Peyer's patch (tissue), 4 donors: ENCODE measurements at regions not wholly inside any gene's neighbourhood (a gene's known extent, or its start where the extent isn't known, plus 50 kb on each side); places are given as distances from the start of the nearest gene placed in this dataset.

Source experiments
- DNase-seq, 3 donors: peaks; one replicate each; pipeline ENCODE4 v3.0.0-alpha.2; 2017 to 2019
- H3K27ac ChIP-seq, 4 donors: fragments of 200-600 bp; sonication (generic); one replicate each; pipeline ENCODE4 v1.5.1; 2016 to 2019
- H3K27me3 ChIP-seq, 2 donors: fragments of 200-600 bp; sonication (generic); one replicate each; pipeline ENCODE4 v1.5.1; 2019
- H3K36me3 ChIP-seq, 3 donors: fragments of 200-600 bp; sonication (generic); one replicate each; pipeline ENCODE4 v1.5.1; 2016 to 2019
- H3K4me1 ChIP-seq, 4 donors: fragments of 200-600 bp; sonication (generic); one replicate each; pipeline ENCODE4 v1.5.1; 2016 to 2019
- H3K4me3 ChIP-seq, 4 donors: fragments of 200-600 bp; sonication (generic); 1 replicate in 3 of 4; 2 replicates in 1 of 4; pipeline ENCODE4 v1.5.1; 2016 to 2019; ENCODE audit warnings: mild to moderate bottlenecking in 1 of 4
- H3K9me3 ChIP-seq, 4 donors: fragments of 200-600 bp; sonication (generic); one replicate each; pipeline ENCODE4 v1.5.1; 2016 to 2019; ENCODE audit warnings: mild to moderate bottlenecking in 1 of 4
- CTCF ChIP-seq, 6 experiments: fragments of 450-650 bp in 4 of 6; fragments of 200-600 bp in 2 of 6; sonication (generic) in 1 of 6; IDR thresholded peaks; one replicate each; pipeline ENCODE4 v1.5.1; 2017 to 2019; ENCODE audit warnings: antibody characterized with exemption in 6 of 6, mild to moderate bottlenecking in 3 of 6, moderate library complexity in 1 of 6
- POLR2A ChIP-seq, 2 donors: fragments of 450-650 bp; IDR thresholded peaks; one replicate each; pipeline ENCODE4 v1.5.1; 2017; ENCODE audit warnings: antibody characterized with exemption in 2 of 2, mild to moderate bottlenecking in 2 of 2, moderate library complexity in 2 of 2

GRCh38 chr12:118548887-118549509 is 172.6 kb downstream of the SUDS3 start:
- Histone ChIP-seq H3K9me3 (no peaks in the 10 kb centered on the region), H3K27ac (no peak overlapping the region), H3K4me3 (no peak overlapping the region), H3K36me3 (no peaks in the 10 kb centered on the region), H3K4me1 (no peaks in the 10 kb centered on the region), H3K27me3 (no peaks in the 10 kb centered on the region)
- TF ChIP-seq CTCF (IDR thresholded peaks at IDR 0.05): no peak
- no peak for TF ChIP-seq POLR2A (IDR thresholded peaks at IDR 0.05)
- no peak for DNase-seq

- Histone ChIP-seq H3K4me3 (no peak overlapping the region), H3K9me3 (no peaks in the 10 kb centered on the region), H3K36me3 (no peaks in the 10 kb centered on the region), H3K27me3 (no peaks in the 10 kb centered on the region), H3K4me1 (no peaks in the 10 kb centered on the region), H3K27ac (no peak overlapping the region)
- TF ChIP-seq CTCF (IDR thresholded peaks at IDR 0.05): no peak
- TF ChIP-seq POLR2A (IDR thresholded peaks at IDR 0.05): no peak
- DNase-seq: no peak
Observed at GRCh38 chr12:118549510-118549980, 173.2 kb downstream of the SUDS3 start.

GRCh38 chr12:118553856-118554504 is 177.6 kb downstream of the SUDS3 start:
- Histone ChIP-seq H3K27ac (no peak overlapping the region), H3K4me1 (no peaks in the 10 kb centered on the region), H3K9me3 (no peaks in the 10 kb centered on the region), H3K4me3 (no peak overlapping the region), H3K36me3 (no peaks in the 10 kb centered on the region), H3K27me3 (no peaks in the 10 kb centered on the region)
- DNase-seq: no peak
- TF ChIP-seq POLR2A (IDR thresholded peaks at IDR 0.05): no peak
- no peak for TF ChIP-seq CTCF (IDR thresholded peaks at IDR 0.05)

- DNase-seq: no peak
- H3K4me3 ChIP-seq: no peak overlapping the region
- TF ChIP-seq POLR2A (IDR thresholded peaks at IDR 0.05) (no peak), CTCF (IDR thresholded peaks at IDR 0.05) (no peak)
- H3K27ac ChIP-seq: no peak overlapping the region
- H3K36me3 ChIP-seq: no peaks in the 10 kb centered on the region
- H3K9me3 ChIP-seq: no peaks in the 10 kb centered on the region
- H3K27me3 ChIP-seq: no peaks in the 10 kb centered on the region
- H3K4me1 ChIP-seq: no peaks in the 10 kb centered on the region
Observed at GRCh38 chr12:118558941-118559340, 182.6 kb downstream of the SUDS3 start.

- Histone ChIP-seq H3K4me3 (no peak overlapping the region), H3K27me3 (no peaks in the 10 kb centered on the region), H3K4me1 (no peaks in the 10 kb centered on the region), H3K27ac (no peak overlapping the region), H3K36me3 (no peaks in the 10 kb centered on the region), H3K9me3 (no peaks in the 10 kb centered on the region)
- no peak for DNase-seq
- no peak for TF ChIP-seq CTCF (IDR thresholded peaks at IDR 0.05)
- TF ChIP-seq POLR2A (IDR thresholded peaks at IDR 0.05): no peak
Observed at GRCh38 chr12:118560733-118561132, 184.4 kb downstream of the SUDS3 start.
